WTC11 (cell line): ENCODE measurements at regions not wholly inside any gene's neighbourhood (a gene's known extent, or its start where the extent isn't known, plus 50 kb on each side); places are given as distances from the start of the nearest gene placed in this dataset.

Source experiments
- ATAC-seq: fragments of 200-7000 bp; cut with Tn5 transposase; 2 replicates; pipeline ENCODE4 v1.10.0; 2021; ENCODE audit warnings: mild to moderate bottlenecking, moderate library complexity
- CTCF ChIA-PET: fragments of 300-600 bp; sonication (Branson Sonifier 250); formaldehyde crosslinking; loops from one replicate; lab custom pipeline; 2021; ENCODE audit warnings: antibody characterized with exemption; lab: Charles Lee
- POLR2A ChIA-PET: fragments of 350-600 bp; sonication (Branson Sonifier 250); formaldehyde crosslinking; loops from one replicate; lab custom pipeline; 2021; ENCODE audit warnings: antibody characterized with exemption; lab: Charles Lee
- DNase-seq: peaks from one replicate; pipeline ENCODE4 v3.0.0; 2021; ENCODE audit warnings: low spot score
- H3K27ac Mint-ChIP-seq: 2 replicates; pipeline ENCODE4 v1.8.0; 2021; ENCODE audit warnings: mixed read lengths
- H3K27me3 Mint-ChIP-seq: 2 replicates; pipeline ENCODE4 v1.8.0; 2021; ENCODE audit warnings: low read depth, mild to moderate bottlenecking, moderate library complexity, mixed read lengths
- H3K36me3 Mint-ChIP-seq: 2 replicates; pipeline ENCODE4 v1.8.0; 2021; ENCODE audit warnings: mixed read lengths
- H3K4me1 Mint-ChIP-seq: 2 replicates; pipeline ENCODE4 v1.8.0; 2022; ENCODE audit warnings: mixed read lengths
- H3K4me3 Mint-ChIP-seq: 2 replicates; pipeline ENCODE4 v1.8.0; 2021; ENCODE audit warnings: mild to moderate bottlenecking, moderate library complexity, mixed read lengths
- H3K9me3 Mint-ChIP-seq: 2 replicates; pipeline ENCODE4 v1.8.0; 2021; ENCODE audit warnings: mixed read lengths
- CBFB ChIP-seq: sonication (generic); formaldehyde crosslinking; IDR thresholded peaks from 2 replicates; pipeline ENCODE4 v1.8.1; 2022; ENCODE audit warnings: mild to moderate bottlenecking, low read depth, missing genetic modification reagents
- CREB1 ChIP-seq: sonication (generic); formaldehyde crosslinking; IDR thresholded peaks from 2 replicates; pipeline ENCODE4 v1.8.0; 2023; ENCODE audit warnings: mild to moderate bottlenecking, missing genetic modification reagents
- CREM ChIP-seq: sonication (generic); formaldehyde crosslinking; IDR thresholded peaks from 2 replicates; pipeline ENCODE4 v1.8.1; 2022; ENCODE audit warnings: mild to moderate bottlenecking, missing genetic modification reagents, moderate library complexity
- ESRRA ChIP-seq: sonication (generic); formaldehyde crosslinking; IDR thresholded peaks from 2 replicates; pipeline ENCODE4 v1.8.1; 2022; ENCODE audit warnings: mild to moderate bottlenecking, missing genetic modification reagents, borderline replicate concordance
- FOXJ3 ChIP-seq: sonication (generic); formaldehyde crosslinking; IDR thresholded peaks from 2 replicates; pipeline ENCODE4 v1.9.0; 2021; ENCODE audit warnings: missing genetic modification reagents, mild to moderate bottlenecking, borderline replicate concordance
- FOXP4 ChIP-seq: sonication (generic); formaldehyde crosslinking; IDR thresholded peaks from 2 replicates; pipeline ENCODE4 v1.8.0; 2022; ENCODE audit warnings: mild to moderate bottlenecking, missing genetic modification reagents
- GRHL2 ChIP-seq: fragments of 250-450 bp; sonication (Bioruptor Pico); IDR thresholded peaks from 2 replicates; pipeline ENCODE4 v1.8.0; 2022; ENCODE audit warnings: mild to moderate bottlenecking, moderate library complexity; ENCODE audit not compliant: insufficient replicate concordance, severe bottlenecking
- JAZF1 ChIP-seq: fragments of 250-450 bp; sonication (Bioruptor Pico); IDR thresholded peaks from 2 replicates; pipeline ENCODE4 v1.9.0; 2021; ENCODE audit warnings: moderate library complexity, mild to moderate bottlenecking, inconsistent platforms
- KAT7 ChIP-seq: sonication (generic); formaldehyde crosslinking; IDR thresholded peaks from 2 replicates; pipeline ENCODE4 v1.8.1; 2023; ENCODE audit warnings: missing genetic modification reagents, mild to moderate bottlenecking, borderline replicate concordance
- MAX ChIP-seq: sonication (generic); formaldehyde crosslinking; IDR thresholded peaks from 2 replicates; pipeline ENCODE4 v1.8.0; 2022; ENCODE audit warnings: mild to moderate bottlenecking, missing genetic modification reagents
- NFE2L1 ChIP-seq: sonication (generic); formaldehyde crosslinking; IDR thresholded peaks from 2 replicates; pipeline ENCODE4 v1.8.1; 2023; ENCODE audit warnings: missing genetic modification reagents
- NR1H2 ChIP-seq: sonication (generic); formaldehyde crosslinking; IDR thresholded peaks from 2 replicates; pipeline ENCODE4 v1.9.0; 2021; ENCODE audit warnings: mild to moderate bottlenecking, moderate library complexity, missing genetic modification reagents
- NR2C2 ChIP-seq: sonication (generic); formaldehyde crosslinking; IDR thresholded peaks from 2 replicates; pipeline ENCODE4 v1.8.0; 2022; ENCODE audit warnings: mild to moderate bottlenecking, missing genetic modification reagents
- NR3C1 ChIP-seq: sonication (generic); formaldehyde crosslinking; conservative IDR thresholded peaks from 2 replicates; pipeline ENCODE4 v1.8.1; 2023; ENCODE audit warnings: low read depth, mild to moderate bottlenecking, missing genetic modification reagents
- PRDM15 ChIP-seq: sonication (generic); formaldehyde crosslinking; IDR thresholded peaks from 2 replicates; pipeline ENCODE4 v1.8.0; 2022; ENCODE audit warnings: missing genetic modification reagents
- RORB ChIP-seq: fragments of 250-450 bp; sonication (Bioruptor Pico); IDR thresholded peaks from 2 replicates; pipeline ENCODE4 v1.9.0; 2021; ENCODE audit warnings: mild to moderate bottlenecking
- SMAD3 ChIP-seq: sonication (generic); formaldehyde crosslinking; IDR thresholded peaks from 2 replicates; pipeline ENCODE4 v1.8.0; 2022; ENCODE audit warnings: missing genetic modification reagents, mild to moderate bottlenecking, borderline replicate concordance
- TEAD4 ChIP-seq: sonication (generic); formaldehyde crosslinking; IDR thresholded peaks from 2 replicates; pipeline ENCODE4 v1.8.0; 2022; ENCODE audit warnings: mild to moderate bottlenecking, missing genetic modification reagents
- ZNF138 ChIP-seq: sonication (generic); formaldehyde crosslinking; conservative IDR thresholded peaks from 2 replicates; pipeline ENCODE4 v1.8.1; 2022; ENCODE audit warnings: mild to moderate bottlenecking, moderate library complexity, missing genetic modification reagents
- ZNF219 ChIP-seq: sonication (generic); formaldehyde crosslinking; IDR thresholded peaks from 2 replicates; pipeline ENCODE4 v1.8.0; 2023; ENCODE audit warnings: missing genetic modification reagents, mild to moderate bottlenecking, borderline replicate concordance
- ZNF232 ChIP-seq: sonication (generic); formaldehyde crosslinking; IDR thresholded peaks from 2 replicates; pipeline ENCODE4 v1.8.0; 2022; ENCODE audit warnings: mild to moderate bottlenecking, missing genetic modification reagents
- ZNF263 ChIP-seq: sonication (generic); formaldehyde crosslinking; IDR thresholded peaks from 2 replicates; pipeline ENCODE4 v1.8.1; 2022; ENCODE audit warnings: low read depth, mild to moderate bottlenecking, moderate library complexity, missing genetic modification reagents
- ZNF396 ChIP-seq: fragments of 250-450 bp; sonication (Bioruptor Pico); IDR thresholded peaks from 2 replicates; pipeline ENCODE4 v1.8.0; 2021; ENCODE audit warnings: mild to moderate bottlenecking, moderate library complexity, borderline replicate concordance
- TF ChIP-seq, protein P1 (sequence below): sonication (generic); formaldehyde crosslinking; IDR thresholded peaks from 2 replicates; pipeline ENCODE4 v1.8.1; 2022; ENCODE audit warnings: low read depth, mild to moderate bottlenecking, moderate library complexity, missing genetic modification reagents, borderline replicate concordance
- TF ChIP-seq, protein P2 (sequence below): sonication (generic); formaldehyde crosslinking; IDR thresholded peaks from 2 replicates; pipeline ENCODE4 v1.8.1; 2023; ENCODE audit warnings: mild to moderate bottlenecking, missing genetic modification reagents

DNA sequence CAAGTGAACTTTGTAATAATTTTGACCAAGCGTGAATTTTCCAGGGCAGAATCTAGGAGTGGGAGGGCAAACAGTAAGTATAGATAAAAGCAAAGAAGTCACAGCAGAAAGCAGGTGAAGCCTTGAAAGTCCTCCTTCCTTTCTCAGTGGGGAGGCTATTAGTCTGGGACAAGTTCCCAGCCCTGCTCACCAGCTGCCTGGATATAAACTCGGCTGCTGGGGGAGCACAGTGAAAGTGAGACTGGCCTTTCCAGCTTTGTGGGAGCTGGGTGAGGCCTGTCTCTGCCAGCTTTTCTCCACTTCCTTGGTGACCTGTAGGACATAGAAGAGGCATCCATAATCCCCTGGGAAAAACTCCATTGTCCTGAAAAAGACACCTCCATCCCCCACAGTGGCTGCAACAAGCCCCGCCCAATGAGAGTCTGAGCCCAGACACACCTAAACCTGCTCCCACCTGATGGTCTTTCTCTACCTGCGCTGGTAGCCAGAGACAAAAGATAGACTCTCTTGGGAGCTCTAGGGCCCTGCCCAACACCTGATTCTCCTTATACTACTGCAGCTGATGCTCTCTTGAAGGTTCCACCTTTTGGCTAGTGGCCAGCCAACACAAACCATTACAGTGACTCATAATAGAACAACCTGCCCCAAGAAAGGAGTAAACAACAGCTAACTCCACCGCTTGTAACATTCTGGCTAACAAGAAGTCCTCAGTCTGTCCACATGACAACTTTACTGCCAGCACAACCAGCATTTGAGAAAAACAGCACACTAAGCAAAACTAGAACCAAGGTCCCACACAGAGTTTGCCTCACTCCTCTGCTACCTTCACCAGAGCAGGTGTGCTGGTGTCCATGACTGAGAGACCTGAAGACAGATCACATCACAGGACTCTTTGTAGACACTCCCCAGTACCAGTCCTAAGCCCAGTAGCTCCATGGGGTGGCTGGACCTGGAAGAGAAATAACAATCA is 252.2 kb upstream of the SLITRK6 start:
- TF ChIP-seq JAZF1 (CRISPR knock-in tag) (no peak), CREB1 (CRISPR knock-in tag) (no peak), NFE2L1 (CRISPR knock-in tag) (no peak), FOXJ3 (CRISPR knock-in tag) (no peak), ZNF219 (no peak), SMAD3 (CRISPR knock-in tag) (no peak), NR1H2 (no peak)
- TF ChIP-seq, protein P1, sequence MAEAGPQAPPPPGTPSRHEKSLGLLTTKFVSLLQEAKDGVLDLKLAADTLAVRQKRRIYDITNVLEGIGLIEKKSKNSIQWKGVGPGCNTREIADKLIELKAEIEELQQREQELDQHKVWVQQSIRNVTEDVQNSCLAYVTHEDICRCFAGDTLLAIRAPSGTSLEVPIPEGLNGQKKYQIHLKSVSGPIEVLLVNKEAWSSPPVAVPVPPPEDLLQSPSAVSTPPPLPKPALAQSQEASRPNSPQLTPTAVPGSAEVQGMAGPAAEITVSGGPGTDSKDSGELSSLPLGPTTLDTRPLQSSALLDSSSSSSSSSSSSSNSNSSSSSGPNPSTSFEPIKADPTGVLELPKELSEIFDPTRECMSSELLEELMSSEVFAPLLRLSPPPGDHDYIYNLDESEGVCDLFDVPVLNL (CRISPR knock-in tag): no peak
- TF ChIP-seq, all 79 proteins: peak for 0
- Mint-ChIP-seq H3K27me3 (no peaks in the 10 kb centered on the region), H3K36me3 (peaks cover 5% of the 10 kb centered on the region), H3K9me3 (peaks cover 13% of the 10 kb centered on the region), H3K27ac (no peak overlapping the region), H3K4me1 (peaks cover 21% of the 10 kb centered on the region), H3K4me3 (no peak overlapping the region)
- ChIA-PET CTCF (no interaction called here), POLR2A (no interaction called here)
- ATAC-seq (peak; percentile 75), DNase-seq (no peak)

- POLR2A ChIA-PET: no interaction called here
Observed at GRCh38 chr13:86038490-86038889, 239.3 kb upstream of the SLITRK6 start.

More at GRCh38 chr13:86038490-86038889, 239.3 kb upstream of the SLITRK6 start:
- H3K27me3 Mint-ChIP-seq: no peaks in the 10 kb centered on the region
- peaks cover under 1% of the 10 kb centered on the region for H3K9me3 Mint-ChIP-seq
- H3K4me1 Mint-ChIP-seq: peaks cover 8% of the 10 kb centered on the region
- no peak overlapping the region for H3K27ac Mint-ChIP-seq
- CTCF ChIA-PET: no interaction called here
- no peak for ATAC-seq
- TF ChIP-seq NR2C2: no peak
- TF ChIP-seq, protein P2, sequence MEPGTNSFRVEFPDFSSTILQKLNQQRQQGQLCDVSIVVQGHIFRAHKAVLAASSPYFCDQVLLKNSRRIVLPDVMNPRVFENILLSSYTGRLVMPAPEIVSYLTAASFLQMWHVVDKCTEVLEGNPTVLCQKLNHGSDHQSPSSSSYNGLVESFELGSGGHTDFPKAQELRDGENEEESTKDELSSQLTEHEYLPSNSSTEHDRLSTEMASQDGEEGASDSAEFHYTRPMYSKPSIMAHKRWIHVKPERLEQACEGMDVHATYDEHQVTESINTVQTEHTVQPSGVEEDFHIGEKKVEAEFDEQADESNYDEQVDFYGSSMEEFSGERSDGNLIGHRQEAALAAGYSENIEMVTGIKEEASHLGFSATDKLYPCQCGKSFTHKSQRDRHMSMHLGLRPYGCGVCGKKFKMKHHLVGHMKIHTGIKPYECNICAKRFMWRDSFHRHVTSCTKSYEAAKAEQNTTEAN (CRISPR knock-in tag): no peak
- TF ChIP-seq NFE2L1 (CRISPR knock-in tag): no peak
- TF ChIP-seq NR3C1 (CRISPR knock-in tag): no peak
- TF ChIP-seq FOXP4 (CRISPR knock-in tag): no peak
- TF ChIP-seq CBFB (CRISPR knock-in tag): no peak
- TF ChIP-seq ZNF263: no peak
- TF ChIP-seq GRHL2 (CRISPR knock-in tag): no peak
- TF ChIP-seq PRDM15 (CRISPR knock-in tag): no peak
- no peak for TF ChIP-seq ZNF232 (CRISPR knock-in tag)
- TF ChIP-seq RORB (CRISPR knock-in tag): no peak
- no peak for TF ChIP-seq ESRRA
- no peak for TF ChIP-seq MAX (CRISPR knock-in tag)
- TF ChIP-seq KAT7 (CRISPR knock-in tag): no peak
- TF ChIP-seq ZNF138 (CRISPR knock-in tag): no peak
- TF ChIP-seq ZNF396 (CRISPR knock-in tag): no peak
- TF ChIP-seq TEAD4 (CRISPR knock-in tag): no peak
- no peak for TF ChIP-seq CREM (CRISPR knock-in tag)
- no peak overlapping the region for H3K4me3 Mint-ChIP-seq
- H3K36me3 Mint-ChIP-seq: no peaks in the 10 kb centered on the region
- no peak for DNase-seq
